Left colon (tissue), 2 donors: ENCODE measurements at regions not wholly inside any gene's neighbourhood (a gene's known extent, or its start where the extent isn't known, plus 50 kb on each side); places are given as distances from the start of the nearest gene placed in this dataset.

ENCODE experiments used
- ATAC-seq: fragments of 200-7000 bp; cut with Tn5 transposase; one replicate; pipeline ENCODE4 v1.9.1; 2020; ENCODE audit warnings: mild to moderate bottlenecking, moderate library complexity
- DNase-seq, 2 donors: peaks; one replicate each; pipeline ENCODE4 v3.0.0-alpha.2; 2020
- intact Hi-C, 2 donors: fragments of 100-400 bp; cut with DNase I in 1 of 2; cut with micrococcal nuclease in 1 of 2; formaldehyde crosslinking; loops; one replicate each; pipeline versions ENCODE4 v1.11.2 to v1.14.0; 2022; cut with DNase I, micrococcal nuclease
- donor health status: DM: no; HTN: no; CAD: no.
- donor health status: DM: yes; HTN: yes; CAD: no.

DNA sequence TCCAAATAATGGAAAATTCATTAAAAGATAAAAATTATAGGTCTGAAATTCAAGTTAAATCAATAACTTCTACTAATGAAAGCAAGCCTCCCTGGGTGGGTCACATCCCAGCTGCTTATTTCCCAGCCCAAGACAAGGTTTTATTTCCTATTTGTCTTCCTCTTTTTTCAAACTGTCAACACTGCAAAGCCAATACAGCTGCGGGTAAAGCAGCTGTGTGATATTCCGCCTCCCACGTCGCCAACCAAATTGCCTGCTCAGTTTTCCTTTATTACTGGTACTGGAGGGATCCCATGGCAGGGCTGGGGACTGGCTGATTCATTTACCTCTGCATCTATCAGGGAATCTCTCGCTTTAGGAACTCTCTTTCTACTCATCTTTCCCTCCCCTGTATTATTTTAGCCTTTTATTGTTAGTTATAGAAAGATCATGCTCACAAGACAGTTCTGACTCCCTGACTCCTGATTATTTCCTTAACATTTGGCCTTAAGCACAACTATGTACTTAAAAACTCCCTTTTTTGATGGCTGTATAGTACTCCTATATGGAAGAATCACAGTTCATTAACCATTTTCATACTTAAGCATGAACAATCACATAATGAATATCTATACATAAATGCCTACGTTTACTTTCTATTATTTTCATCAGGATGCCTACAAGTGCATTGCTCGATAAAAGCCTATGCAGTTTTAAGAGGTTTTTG is 253.1 kb downstream of the CDCA7 start:
- intact Hi-C loops: no loop called here
- ATAC-seq (peak; percentile 82), DNase-seq (peak in 1 of 2 donors; percentile 20)

DNA sequence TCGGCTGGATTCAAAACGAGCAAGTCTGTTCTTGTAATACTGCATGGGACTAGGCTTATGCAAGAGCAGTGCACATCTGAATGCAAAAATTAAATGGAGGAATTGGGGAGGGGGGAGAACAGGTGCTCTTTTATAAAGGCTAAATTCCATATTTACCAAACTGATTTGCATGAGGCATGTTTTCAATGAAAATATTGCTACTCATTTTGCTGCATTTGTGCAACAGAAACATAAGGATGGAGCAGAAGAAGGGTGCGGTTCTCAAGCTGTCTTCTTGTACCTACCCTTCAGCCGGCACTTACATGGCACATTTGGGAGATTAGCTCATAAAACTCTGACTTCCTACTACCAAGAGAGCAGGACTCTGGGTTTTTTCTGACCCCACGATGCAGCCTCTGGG is 256.4 kb downstream of the CDCA7 start:
- no peak for ATAC-seq
- DNase-seq: no peak
- intact Hi-C loops: no loop called here

GRCh38 chr2:173612354-173612753 is 257.7 kb downstream of the CDCA7 start:
- intact Hi-C loops: no loop called here
- no peak for DNase-seq

DNA sequence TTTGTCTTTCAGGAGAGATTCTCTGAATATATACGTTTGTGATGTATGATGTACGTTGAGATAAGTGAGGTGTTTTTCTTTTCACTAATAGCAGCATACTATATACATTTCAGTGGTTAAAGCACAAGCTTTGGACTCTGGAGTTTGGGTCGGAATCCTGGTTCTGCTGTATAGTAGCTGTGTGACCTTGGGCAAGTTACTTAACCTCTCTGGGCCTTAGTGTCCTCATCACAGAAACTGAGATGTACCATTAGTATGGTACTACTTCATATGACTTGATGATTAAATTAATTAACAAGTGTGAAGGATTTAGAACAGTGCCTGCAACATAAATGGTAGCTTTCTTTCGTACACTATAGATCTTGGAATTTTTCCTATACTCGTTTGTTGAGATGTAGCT is 258.7 kb downstream of the CDCA7 start:
- no peak for DNase-seq
- no peak for ATAC-seq
- intact Hi-C loops: no loop called here

More at GRCh38 chr2:173612354-173612753, 257.7 kb downstream of the CDCA7 start:
- ATAC-seq: no peak

- intact Hi-C loops: no loop called here
- peak; percentile 86 for ATAC-seq
- DNase-seq: no peak
Observed at GRCh38 chr2:173614265-173614930, 259.7 kb downstream of the CDCA7 start.

DNA sequence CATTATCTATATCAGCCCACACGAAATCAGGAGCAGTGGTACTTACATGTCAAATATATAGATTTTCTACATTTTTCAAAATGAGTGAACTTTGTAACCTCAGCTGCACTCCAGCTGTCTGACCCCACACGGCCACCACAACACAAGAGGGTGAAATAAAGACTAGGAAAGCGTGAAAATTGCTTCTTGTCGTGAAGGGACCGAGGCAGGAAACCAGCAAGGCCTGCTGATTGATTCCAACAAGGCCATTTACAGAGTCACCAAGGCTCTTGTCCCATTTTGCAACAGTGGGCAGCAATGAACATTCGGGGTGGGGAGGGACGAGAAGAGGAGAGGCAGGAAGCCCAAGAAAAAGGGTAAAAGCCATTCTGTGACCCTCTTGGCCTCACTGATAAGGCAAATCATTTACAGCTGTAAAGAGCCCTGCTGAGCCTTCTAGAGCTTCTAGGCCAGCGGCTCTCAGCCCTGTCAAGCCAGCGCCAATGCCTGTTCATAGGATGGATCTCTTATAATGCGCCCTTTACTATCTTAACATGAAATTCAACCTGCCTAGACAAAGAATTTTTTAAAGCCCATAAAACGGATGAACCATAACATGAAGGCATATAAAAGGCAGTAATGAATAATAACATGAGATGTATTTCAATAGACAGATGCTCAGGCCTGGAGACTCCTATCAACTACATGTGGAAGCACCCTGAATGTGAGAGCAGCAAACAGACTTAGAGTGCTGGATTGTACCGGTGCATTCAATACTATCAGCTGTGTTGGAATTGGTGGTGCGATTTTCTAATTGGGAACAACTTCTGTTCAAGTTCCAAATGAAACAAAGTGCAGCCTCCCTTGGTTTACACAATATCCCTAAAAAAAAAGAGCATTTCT is 269.0 kb downstream of the CDCA7 start:
- DNase-seq (no peak), ATAC-seq (no peak)
- intact Hi-C loops: no loop called here

DNA sequence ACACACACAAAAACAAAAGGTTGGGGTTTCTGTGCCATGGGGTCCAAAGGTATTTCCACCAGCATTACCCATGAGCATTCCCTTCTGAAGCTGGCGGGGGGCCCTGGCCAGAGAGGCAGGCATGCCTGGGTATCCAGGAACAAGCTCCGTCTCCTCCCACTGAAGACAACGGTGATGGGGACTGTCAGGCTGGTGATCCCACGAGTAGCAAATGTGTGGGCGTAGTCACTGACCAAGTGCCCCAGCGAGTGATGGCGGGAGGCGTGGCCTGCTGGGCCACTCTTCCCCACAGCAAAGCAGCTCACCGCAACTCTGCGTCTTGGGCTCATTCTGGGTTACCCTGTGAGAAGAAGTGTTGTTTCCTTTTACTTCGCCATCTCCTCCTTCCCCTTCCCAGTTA is 270.6 kb downstream of the CDCA7 start:
- no peak for DNase-seq
- intact Hi-C loops: no loop called here
- ATAC-seq: no peak

- ATAC-seq (no peak), DNase-seq (no peak)
- intact Hi-C loops: no loop called here
Observed at GRCh38 chr2:173629076-173629475, 274.4 kb downstream of the CDCA7 start.

DNA sequence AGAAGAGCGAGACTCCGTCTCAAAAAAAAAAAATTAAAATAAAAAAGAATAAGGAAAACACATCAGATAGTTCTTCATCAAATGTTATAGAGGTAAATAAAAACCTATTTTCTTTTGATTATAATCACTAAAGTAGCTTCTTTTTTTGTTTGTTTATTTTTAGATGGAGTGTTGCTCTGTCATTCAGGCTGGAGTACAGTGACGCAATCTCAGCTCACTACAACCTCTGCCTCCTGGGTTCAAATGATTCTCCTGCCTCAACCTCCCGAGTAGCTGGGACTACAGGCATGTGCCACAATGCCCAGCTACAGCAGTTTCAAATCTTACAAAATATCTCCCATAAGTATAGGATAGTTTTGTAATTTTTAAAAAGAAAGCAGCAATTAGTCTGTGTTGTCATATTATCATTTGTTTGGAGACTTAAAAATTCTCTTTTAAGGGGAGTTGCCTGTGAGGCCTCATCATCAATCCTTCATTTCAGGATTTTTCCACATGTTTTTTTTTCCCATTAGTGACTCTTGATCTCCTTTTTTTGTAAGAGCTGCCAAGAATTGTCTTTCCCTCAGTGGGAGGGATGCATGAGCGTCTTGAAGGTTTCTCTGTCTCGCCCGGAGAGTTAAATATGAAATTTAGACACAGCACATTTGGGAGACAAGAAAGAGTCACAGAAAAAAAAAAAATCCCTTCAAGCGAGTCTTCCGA is 275.9 kb downstream of the CDCA7 start:
- intact Hi-C loops: no loop called here
- no peak for DNase-seq
- ATAC-seq: no peak

- no peak for DNase-seq
- ATAC-seq: peak; percentile 25
- intact Hi-C loops: no loop called here
Observed at GRCh38 chr2:173631127-173631460, 276.4 kb downstream of the CDCA7 start.

DNA sequence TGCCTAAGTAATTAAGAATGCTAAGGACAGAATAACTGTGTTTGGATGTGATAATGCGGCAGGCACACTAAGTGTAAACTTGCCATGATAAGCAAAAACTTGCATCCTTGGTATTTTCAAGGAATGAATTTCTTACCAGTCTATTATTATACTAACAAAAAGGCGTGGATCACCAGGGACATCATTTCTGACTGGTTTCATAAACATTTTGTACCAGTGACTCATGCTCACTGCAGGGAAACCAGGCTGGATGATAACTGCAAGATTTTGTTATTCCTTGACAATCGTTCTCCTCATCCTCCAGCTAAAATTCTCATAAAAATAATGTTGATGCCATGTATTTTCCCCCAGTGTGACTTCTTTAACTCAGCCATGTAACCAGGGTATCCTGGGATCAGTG is 289.5 kb downstream of the CDCA7 start:
- intact Hi-C loops: no loop called here
- ATAC-seq: no peak

GRCh38 chr2:173647681-173648311 is 293.1 kb downstream of the CDCA7 start:
- ATAC-seq: no peak
- no peak for DNase-seq
- intact Hi-C loops: no loop called here

More for the DNA sequence above, 289.5 kb downstream of the CDCA7 start:
- DNase-seq: no peak

- intact Hi-C loops: no loop called here
- ATAC-seq: no peak
- DNase-seq: no peak
Observed at GRCh38 chr2:173648816-173649215, 294.1 kb downstream of the CDCA7 start.

DNA sequence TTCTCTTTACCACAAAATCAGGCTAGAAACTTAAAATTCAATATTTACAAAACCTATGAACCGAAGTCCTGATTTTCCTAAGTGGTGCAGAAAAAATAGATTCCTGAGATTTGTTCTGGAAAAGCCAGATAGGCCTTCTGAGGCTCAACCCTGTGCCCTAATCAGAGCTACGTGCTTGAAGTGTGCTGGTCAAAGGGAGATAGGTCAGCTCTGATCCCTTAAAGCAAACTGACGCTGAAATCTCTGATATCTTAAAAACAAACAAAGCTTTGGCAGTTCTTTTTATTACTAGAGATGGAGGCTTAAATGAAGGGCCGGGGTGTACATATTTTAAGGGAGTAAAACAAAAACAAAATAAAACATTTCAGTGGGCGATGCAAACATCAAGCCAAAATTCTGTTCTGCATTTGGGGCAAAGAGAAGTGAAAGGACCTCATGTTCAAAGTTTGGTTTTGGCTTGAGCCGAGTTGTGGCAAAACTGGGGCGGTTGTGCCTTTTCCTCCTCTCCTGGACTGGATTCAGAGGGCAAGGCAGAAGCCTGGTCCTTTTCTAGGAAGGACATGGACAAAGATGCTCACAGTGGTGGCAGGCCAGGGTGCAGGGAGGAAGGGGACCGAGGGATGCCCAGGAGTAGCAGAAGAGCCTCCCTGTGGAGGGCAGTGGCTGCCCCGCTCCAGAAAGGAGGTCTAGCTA is 295.0 kb downstream of the CDCA7 start:
- intact Hi-C loops: no loop called here
- DNase-seq (no peak), ATAC-seq (no peak)

GRCh38 chr2:173651891-173652290 is 297.2 kb downstream of the CDCA7 start:
- no peak for ATAC-seq
- DNase-seq: no peak
- intact Hi-C loops: no loop called here

DNA sequence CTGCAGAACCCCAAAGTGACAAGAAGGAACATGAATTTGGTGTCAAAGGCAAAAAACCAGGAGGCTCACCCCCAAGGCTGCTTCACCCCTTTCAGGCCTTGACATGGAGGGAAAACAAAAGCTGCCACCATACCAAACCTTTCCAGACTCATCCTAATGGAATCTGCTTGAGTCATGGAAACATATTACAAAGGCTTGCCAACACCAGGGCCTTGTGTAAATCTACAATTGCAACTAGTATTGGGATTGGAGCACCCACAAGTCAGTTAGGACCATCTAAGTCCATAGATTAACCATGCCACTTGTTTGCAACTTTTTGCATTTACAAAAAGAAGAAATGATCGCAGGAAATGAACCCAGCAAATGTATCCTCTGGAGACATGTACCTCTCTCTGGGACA is 297.6 kb downstream of the CDCA7 start:
- DNase-seq (no peak), ATAC-seq (no peak)
- intact Hi-C loops: no loop called here

DNA sequence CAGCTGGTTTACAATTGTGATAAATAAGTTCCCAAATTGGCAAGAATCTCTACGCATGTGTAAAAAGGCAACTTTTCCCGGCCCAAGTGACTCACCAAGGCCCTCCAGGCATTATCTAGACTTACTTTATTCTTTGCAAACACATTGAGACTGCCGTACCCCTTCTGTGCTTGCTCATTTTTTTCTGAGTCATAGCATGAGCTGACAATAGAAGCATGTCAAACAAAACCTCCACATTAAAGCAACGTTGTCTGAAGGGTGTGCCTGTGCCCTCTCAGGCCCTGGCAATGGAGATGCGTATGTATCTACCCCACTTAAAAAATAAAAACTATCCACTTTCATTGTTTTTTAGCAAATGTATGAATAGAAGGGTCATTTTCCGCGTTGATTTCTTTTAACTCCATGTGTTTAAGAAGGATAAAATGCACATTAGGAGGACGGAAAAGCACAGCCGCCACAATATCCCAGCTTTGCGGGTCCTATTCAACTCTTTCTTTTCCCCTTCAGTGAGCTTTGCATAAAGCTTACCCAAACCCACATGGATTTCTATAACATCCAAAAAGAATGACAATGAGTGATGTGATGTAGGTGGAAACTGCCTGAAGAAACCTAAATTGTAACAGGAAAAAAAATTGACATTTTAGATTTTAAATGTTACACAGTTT is 298.2 kb downstream of the CDCA7 start:
- intact Hi-C loops: no loop called here
- peak; percentile 79 for ATAC-seq
- no peak for DNase-seq

GRCh38 chr2:173653432-173653805 is 298.7 kb downstream of the CDCA7 start:
- ATAC-seq (no peak), DNase-seq (no peak)
- intact Hi-C loops: no loop called here
